Lower lobe of right lung (tissue), 2 donors: ENCODE measurements at regions not wholly inside any gene's neighbourhood (a gene's known extent, or its start where the extent isn't known, plus 50 kb on each side); places are given as distances from the start of the nearest gene placed in this dataset.

Source experiments
- ATAC-seq, 2 donors: fragments of 200-7000 bp; cut with Tn5 transposase; one replicate each; pipeline ENCODE4 v1.9.1; 2020 to 2022; ENCODE audit warnings: mild to moderate bottlenecking in 2 of 2, moderate library complexity in 2 of 2
- DNase-seq: peaks from one replicate; pipeline ENCODE4 v3.0.0-alpha.2; 2020
- H3K27ac ChIP-seq: fragments of 200-600 bp; one replicate; pipeline ENCODE4 v1.8.0; 2022
- H3K27me3 ChIP-seq: fragments of 200-600 bp; one replicate; pipeline ENCODE4 v1.8.0; 2022; ENCODE audit warnings: low read depth
- H3K36me3 ChIP-seq: fragments of 200-600 bp; one replicate; pipeline ENCODE4 v1.8.0; 2022; ENCODE audit warnings: mild to moderate bottlenecking
- H3K4me1 ChIP-seq: fragments of 200-600 bp; one replicate; pipeline ENCODE4 v1.8.0; 2022
- H3K4me3 ChIP-seq: fragments of 200-600 bp; one replicate; pipeline ENCODE4 v1.8.0; 2022; ENCODE audit warnings: mild to moderate bottlenecking
- H3K9me3 ChIP-seq: fragments of 200-600 bp; one replicate; pipeline ENCODE4 v1.8.0; 2022
- CTCF ChIP-seq: fragments of 200-600 bp; IDR thresholded peaks from one replicate; pipeline ENCODE4 v1.8.0; 2022; ENCODE audit warnings: antibody characterized with exemption, mild to moderate bottlenecking
- intact Hi-C: fragments of 100-400 bp; cut with DNase I; formaldehyde crosslinking; loops from one replicate; pipeline ENCODE4 v1.11.0; 2022
- donor health status: DM: no; HTN: yes; CAD: no; lungs with severe emphysema.

DNA sequence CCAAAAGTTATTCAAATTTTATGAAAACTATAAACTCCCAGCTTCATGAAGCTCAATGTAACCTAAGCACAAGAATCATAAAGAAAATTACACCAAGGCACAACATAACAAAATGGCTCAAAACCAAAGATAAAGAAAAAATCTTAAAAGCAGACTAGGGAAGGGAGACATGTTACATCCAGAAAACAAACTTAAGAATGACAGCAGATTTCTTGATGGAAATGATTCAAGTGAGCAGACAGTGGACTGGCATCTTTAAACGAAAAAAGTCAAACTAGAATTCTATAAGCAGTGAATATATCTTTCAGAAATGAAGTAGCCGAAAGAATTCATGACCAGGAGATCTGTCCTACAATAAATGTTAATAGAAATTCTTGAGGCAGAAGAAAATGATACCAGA lies 75.6 kb downstream of the SHANK2 start:
- intact Hi-C loops: no loop called here
- ATAC-seq (no peak), DNase-seq (no peak)
- Histone ChIP-seq H3K36me3 (no peaks in the 10 kb centered on the region), H3K4me1 (no peaks in the 10 kb centered on the region), H3K27ac (no peak overlapping the region), H3K9me3 (peaks cover 8% of the 10 kb centered on the region), H3K27me3 (no peaks in the 10 kb centered on the region), H3K4me3 (no peak overlapping the region)
- no peak for TF ChIP-seq CTCF

GRCh38 chr11:71173709-71174108 lies 78.7 kb downstream of the SHANK2 start:
- ATAC-seq (no peak), DNase-seq (no peak)
- TF ChIP-seq CTCF: no peak
- intact Hi-C loops: no loop called here
- no peak overlapping the region for H3K27ac ChIP-seq
- H3K36me3 ChIP-seq: no peaks in the 10 kb centered on the region
- no peaks in the 10 kb centered on the region for H3K27me3 ChIP-seq
- H3K9me3 ChIP-seq: peaks cover 8% of the 10 kb centered on the region
- H3K4me1 ChIP-seq: no peaks in the 10 kb centered on the region
- no peak overlapping the region for H3K4me3 ChIP-seq

- ATAC-seq: no peak
- DNase-seq: no peak
- intact Hi-C loops: no loop called here
- H3K36me3 ChIP-seq: no peaks in the 10 kb centered on the region
- H3K27ac ChIP-seq: no peak overlapping the region
- no peaks in the 10 kb centered on the region for H3K27me3 ChIP-seq
- TF ChIP-seq CTCF: no peak
- H3K4me3 ChIP-seq: no peak overlapping the region
- H3K4me1 ChIP-seq: no peaks in the 10 kb centered on the region
- peaks cover 8% of the 10 kb centered on the region for H3K9me3 ChIP-seq
Observed at GRCh38 chr11:71172680-71173079, 79.7 kb downstream of the SHANK2 start.

GRCh38 chr11:71171576-71171975 lies 80.8 kb downstream of the SHANK2 start:
- Histone ChIP-seq H3K4me3 (no peak overlapping the region), H3K27me3 (no peaks in the 10 kb centered on the region), H3K27ac (no peak overlapping the region), H3K9me3 (peaks cover 1% of the 10 kb centered on the region), H3K36me3 (no peaks in the 10 kb centered on the region), H3K4me1 (no peaks in the 10 kb centered on the region)
- TF ChIP-seq CTCF: no peak
- DNase-seq (no peak), ATAC-seq (no peak)
- intact Hi-C loops: no loop called here

DNA sequence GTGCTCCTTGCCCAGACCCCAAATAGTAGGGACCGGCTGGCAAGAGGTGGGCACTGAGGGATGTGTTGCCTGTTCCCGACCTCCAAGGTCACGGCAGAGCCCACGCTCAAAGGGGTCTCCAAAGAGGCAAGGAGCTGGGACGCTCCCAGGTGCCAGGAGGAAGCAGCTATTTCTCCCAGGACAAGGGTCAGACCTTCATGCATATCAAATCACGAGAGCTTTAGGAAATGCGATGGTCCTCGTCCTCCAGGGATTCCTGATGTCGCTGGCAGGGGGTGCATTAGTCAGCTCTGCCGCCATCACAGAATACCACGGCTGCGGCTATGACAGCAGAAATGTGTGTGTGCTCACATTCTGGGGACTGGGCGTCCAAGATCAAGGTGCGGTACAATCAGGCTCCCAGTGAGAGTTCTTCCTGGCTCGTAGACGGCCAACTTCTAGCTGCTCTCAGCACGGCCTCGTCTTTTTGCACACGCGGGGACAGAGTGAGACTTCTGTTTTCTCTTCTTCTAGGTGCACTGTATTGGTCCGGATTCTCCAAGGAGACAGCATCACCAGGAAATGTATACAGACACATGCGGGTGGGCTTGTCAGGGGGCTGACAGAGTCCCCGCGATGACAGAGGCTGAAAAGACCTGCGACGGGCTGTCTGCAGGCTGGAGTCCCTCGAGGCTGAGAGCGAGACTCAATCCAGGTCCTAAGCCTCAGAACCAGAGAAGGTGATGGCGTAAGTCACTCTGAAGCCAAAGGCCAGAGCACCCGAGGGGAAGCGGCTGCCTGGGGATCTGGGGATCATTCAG lies 81.6 kb downstream of the SHANK2 start:
- no peak for TF ChIP-seq CTCF
- DNase-seq: no peak
- Histone ChIP-seq H3K27me3 (no peaks in the 10 kb centered on the region), H3K4me1 (no peaks in the 10 kb centered on the region), H3K36me3 (no peaks in the 10 kb centered on the region), H3K27ac (no peak overlapping the region), H3K9me3 (no peaks in the 10 kb centered on the region), H3K4me3 (no peak overlapping the region)
- no peak for ATAC-seq
- intact Hi-C loops: no loop called here
